Naive thymus-derived CD8-positive, alpha-beta T cell (primary cell): ENCODE measurements at regions not wholly inside any gene's neighbourhood (a gene's known extent, or its start where the extent isn't known, plus 50 kb on each side); places are given as distances from the start of the nearest gene placed in this dataset.
"Not testable (repeated sequence)": the region's sequence is repeated elsewhere in the genome, so short reads cannot be mapped to it uniquely, and the experiment has no call there.

Experiments
- ATAC-seq, 2 donors: fragments of 150-1000 bp; cut with Tn5 transposase in 1 of 2; sonication (Bioruptor Pico), chemical (Tn5 transposase) in 1 of 2; 1 replicate in 1 of 2; 2 replicates in 1 of 2; pipeline ENCODE4 v1.10.0; 2021; ENCODE audit warnings: mild to moderate bottlenecking in 2 of 2, moderate library complexity in 2 of 2
- POLR2A ChIA-PET: fragments of 350-600 bp; sonication (Branson Sonifier 250); formaldehyde crosslinking; loops from one replicate; lab custom pipeline; 2021; ENCODE audit warnings: antibody characterized with exemption; lab: Charles Lee
- DNase-seq, 10 donors: peaks; one replicate each; pipeline versions ENCODE4 v3.0.0 to v3.0.0-alpha.2; 2020 to 2022
- H3K27ac Mint-ChIP-seq, 10 donors: one replicate each; pipeline ENCODE4 v1.8.0; 2020 to 2022; ENCODE audit warnings: mild to moderate bottlenecking in 10 of 10, mixed read lengths in 10 of 10, moderate library complexity in 4 of 10, inconsistent platforms in 1 of 10
- H3K27me3 Mint-ChIP-seq, 5 donors: one replicate each; pipeline ENCODE4 v1.8.0; 2021 to 2022; ENCODE audit warnings: mixed read lengths in 5 of 5
- H3K36me3 Mint-ChIP-seq, 3 donors: one replicate each; pipeline ENCODE4 v1.8.0; 2020 to 2022; ENCODE audit warnings: mixed read lengths in 3 of 3, mild to moderate bottlenecking in 2 of 3, inconsistent platforms in 1 of 3
- H3K4me1 Mint-ChIP-seq, 4 donors: one replicate each; pipeline ENCODE4 v1.8.0; 2021 to 2022; ENCODE audit warnings: mixed read lengths in 4 of 4
- H3K4me3 Mint-ChIP-seq, 10 donors: one replicate each; pipeline ENCODE4 v1.8.0; 2020 to 2022; ENCODE audit warnings: mild to moderate bottlenecking in 10 of 10, mixed read lengths in 10 of 10, moderate library complexity in 6 of 10, inconsistent platforms in 1 of 10
- H3K9me3 Mint-ChIP-seq, 9 donors: one replicate each; pipeline ENCODE4 v1.8.0; 2020 to 2022; ENCODE audit warnings: mixed read lengths in 9 of 9, mild to moderate bottlenecking in 3 of 9, inconsistent platforms in 1 of 9, moderate library complexity in 1 of 9

DNA sequence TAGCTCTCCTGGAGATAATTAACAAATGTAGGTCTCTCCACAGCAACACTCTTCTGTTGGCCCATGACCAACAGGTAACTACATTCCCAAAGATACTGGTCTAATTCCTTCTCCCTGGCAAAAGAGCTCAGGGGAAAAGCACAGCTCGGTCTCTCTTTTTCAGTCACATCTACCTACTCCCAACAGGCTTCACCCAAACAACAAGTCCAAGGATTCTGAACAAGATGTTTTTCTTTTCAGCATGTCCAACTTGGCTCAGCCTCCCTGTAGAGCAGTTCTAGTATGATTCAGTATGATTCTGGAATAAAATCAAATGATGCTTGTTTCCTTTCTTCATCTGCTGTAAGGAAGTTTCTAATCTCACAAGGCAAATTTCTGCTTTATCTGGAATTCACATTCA lies 1704.8 kb upstream of the PIK3C3 start:
- no peak for ATAC-seq
- H3K9me3 Mint-ChIP-seq = peaks cover 0 to 23% (median 8%) of the 10 kb centered on the region in 9 donors
- POLR2A ChIA-PET = no interaction called here
- DNase-seq = no peak
- H3K4me1 Mint-ChIP-seq = no peaks in the 10 kb centered on the region
- no peaks in the 10 kb centered on the region for H3K36me3 Mint-ChIP-seq
- H3K27me3 Mint-ChIP-seq = no peaks in the 10 kb centered on the region
- H3K27ac Mint-ChIP-seq = no peak overlapping the region
- no peak overlapping the region for H3K4me3 Mint-ChIP-seq

DNA sequence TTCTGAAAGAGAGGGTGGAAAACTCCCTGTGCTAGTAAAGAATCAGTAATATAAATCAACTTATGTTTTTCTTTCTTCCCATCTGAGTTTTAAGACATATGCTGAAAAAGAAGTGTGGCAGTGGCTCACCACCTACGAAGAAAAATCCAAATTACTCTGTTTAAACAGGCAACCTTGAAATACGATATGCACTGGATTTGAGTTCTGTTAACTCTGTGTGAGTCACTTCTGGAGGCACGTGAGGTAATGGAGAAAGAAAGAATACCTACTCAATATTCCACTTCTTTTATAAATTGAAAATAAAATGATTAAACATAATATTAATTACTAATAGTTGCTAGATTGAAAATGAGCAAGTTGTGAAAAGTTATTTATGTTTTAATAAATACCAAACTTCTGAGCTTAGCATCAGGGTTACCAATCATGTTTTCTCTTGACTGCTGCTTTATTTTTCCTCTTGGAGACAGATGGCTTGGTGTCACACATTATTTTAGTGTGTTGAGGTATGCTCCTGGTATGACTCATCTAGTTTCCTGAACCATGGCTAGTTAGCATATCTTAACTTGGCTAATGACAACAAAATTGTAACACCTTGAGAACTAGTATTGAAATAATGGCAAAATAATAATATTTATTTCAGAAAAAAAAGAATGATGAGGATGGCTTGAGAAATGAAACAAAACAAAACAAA lies 1705.5 kb upstream of the PIK3C3 start:
- H3K27ac Mint-ChIP-seq = no peak overlapping the region
- H3K9me3 Mint-ChIP-seq = peaks cover 0 to 20% (median 8%) of the 10 kb centered on the region in 9 donors
- no peak for DNase-seq
- H3K4me3 Mint-ChIP-seq = no peak overlapping the region
- H3K36me3 Mint-ChIP-seq = no peaks in the 10 kb centered on the region
- H3K4me1 Mint-ChIP-seq = no peaks in the 10 kb centered on the region
- POLR2A ChIA-PET = no interaction called here
- H3K27me3 Mint-ChIP-seq = no peaks in the 10 kb centered on the region
- no peak for ATAC-seq

DNA sequence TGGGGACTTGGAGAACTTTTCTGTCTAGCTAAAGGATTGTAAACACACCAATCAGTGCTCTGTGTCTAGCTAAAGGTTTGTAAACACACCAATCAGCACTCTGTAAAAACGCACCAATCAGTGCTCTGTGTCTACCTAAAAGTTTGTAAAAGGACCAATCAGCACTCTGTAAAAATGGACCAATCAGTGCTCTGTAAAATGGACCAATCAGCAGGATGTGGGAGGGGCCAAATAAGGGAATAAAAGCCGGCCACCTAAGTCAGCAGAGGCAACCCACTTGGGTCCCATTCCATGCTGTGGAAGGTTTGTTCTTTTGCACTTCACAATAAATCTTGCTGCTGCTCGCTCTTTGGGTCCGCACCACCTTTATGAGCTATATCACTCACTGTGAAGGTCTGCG lies 1709.4 kb upstream of the PIK3C3 start:
- H3K27me3 Mint-ChIP-seq, POLR2A ChIA-PET, H3K4me1 Mint-ChIP-seq: not testable (repeated sequence)

DNA sequence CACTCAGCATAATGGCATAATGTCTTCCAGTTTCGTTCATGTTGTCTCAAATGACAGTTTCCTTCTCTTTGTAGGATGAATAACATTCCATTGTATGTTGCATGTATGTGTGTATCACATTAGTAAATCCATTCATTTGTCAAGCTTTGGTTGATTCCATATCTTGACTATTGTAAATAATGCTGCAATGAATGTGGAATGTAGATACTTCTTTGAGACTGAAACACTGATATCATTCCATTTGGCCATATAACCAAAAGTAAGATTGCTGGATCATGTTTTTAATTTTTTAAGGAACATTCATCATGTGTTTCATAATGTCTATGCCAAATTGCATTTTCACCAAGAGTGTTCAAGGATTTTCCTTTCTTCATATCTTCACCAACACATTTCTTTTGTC lies 1711.4 kb upstream of the PIK3C3 start:
- no peaks in the 10 kb centered on the region for H3K27me3 Mint-ChIP-seq
- no peaks in the 10 kb centered on the region for H3K36me3 Mint-ChIP-seq
- peaks cover 0 to 13% (median 2%) of the 10 kb centered on the region in 9 donors for H3K9me3 Mint-ChIP-seq
- ATAC-seq (no peak), DNase-seq (no peak)
- POLR2A ChIA-PET = no interaction called here
- no peak overlapping the region for H3K4me3 Mint-ChIP-seq
- H3K27ac Mint-ChIP-seq = no peak overlapping the region
- no peaks in the 10 kb centered on the region for H3K4me1 Mint-ChIP-seq

More for the DNA sequence above, 1709.4 kb upstream of the PIK3C3 start:
- not testable (repeated sequence) for H3K27ac Mint-ChIP-seq, DNase-seq, ATAC-seq, H3K36me3 Mint-ChIP-seq, H3K4me3 Mint-ChIP-seq
- H3K9me3 Mint-ChIP-seq = peaks cover 0 to 15% (median 9%) of the 10 kb centered on the region in 9 donors

DNA sequence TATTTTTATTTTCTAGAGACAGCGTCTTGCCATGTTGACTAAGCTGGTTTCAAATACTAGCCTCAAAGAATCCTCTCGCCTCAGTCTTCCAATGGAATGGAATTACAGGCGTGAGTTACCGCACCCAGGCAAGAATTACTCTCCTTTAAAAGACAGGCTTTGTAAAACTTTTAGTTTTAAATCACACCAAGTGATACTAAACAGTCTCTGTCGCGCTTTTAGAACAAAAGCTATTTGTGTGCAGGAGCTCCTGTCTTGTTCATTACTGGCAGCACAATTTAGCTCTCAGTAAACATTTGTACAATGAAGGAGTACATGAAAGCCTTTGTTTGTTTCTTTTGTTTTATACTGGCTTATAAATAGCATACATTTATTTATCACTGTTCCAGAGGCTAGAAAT lies 1719.2 kb upstream of the PIK3C3 start:
- Mint-ChIP-seq H3K4me3 (no peak overlapping the region), H3K27me3 (no peaks in the 10 kb centered on the region), H3K9me3 (peaks cover 0 to 8% (median 0%) of the 10 kb centered on the region in 9 donors), H3K36me3 (no peaks in the 10 kb centered on the region), H3K4me1 (no peaks in the 10 kb centered on the region), H3K27ac (no peak overlapping the region)
- POLR2A ChIA-PET = no interaction called here
- no peak for ATAC-seq
- DNase-seq = no peak

DNA sequence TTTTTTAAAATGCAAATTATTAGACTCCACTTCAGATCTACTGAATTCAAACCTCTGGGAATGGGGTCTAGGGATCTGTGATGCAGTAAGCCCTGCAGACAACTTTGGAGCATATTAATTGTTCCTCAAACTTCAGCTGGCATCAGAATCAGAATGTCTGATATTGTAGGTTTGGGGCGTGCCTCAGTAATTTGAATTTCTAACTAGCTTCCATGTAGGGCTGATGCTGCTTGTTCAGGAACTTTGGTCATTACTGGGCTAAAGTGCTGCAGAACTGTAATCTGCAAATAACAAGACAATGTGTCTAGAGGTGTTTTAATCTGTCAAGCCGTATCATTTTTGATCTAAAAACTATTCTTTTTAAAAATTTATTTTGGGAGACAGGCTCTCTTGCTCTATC lies 1719.7 kb upstream of the PIK3C3 start:
- Mint-ChIP-seq H3K27me3 (no peaks in the 10 kb centered on the region), H3K36me3 (no peaks in the 10 kb centered on the region), H3K27ac (no peak overlapping the region), H3K9me3 (peaks cover 0 to 8% (median 0%) of the 10 kb centered on the region in 9 donors), H3K4me3 (no peak overlapping the region), H3K4me1 (no peaks in the 10 kb centered on the region)
- DNase-seq (no peak), ATAC-seq (no peak)
- POLR2A ChIA-PET = no interaction called here

DNA sequence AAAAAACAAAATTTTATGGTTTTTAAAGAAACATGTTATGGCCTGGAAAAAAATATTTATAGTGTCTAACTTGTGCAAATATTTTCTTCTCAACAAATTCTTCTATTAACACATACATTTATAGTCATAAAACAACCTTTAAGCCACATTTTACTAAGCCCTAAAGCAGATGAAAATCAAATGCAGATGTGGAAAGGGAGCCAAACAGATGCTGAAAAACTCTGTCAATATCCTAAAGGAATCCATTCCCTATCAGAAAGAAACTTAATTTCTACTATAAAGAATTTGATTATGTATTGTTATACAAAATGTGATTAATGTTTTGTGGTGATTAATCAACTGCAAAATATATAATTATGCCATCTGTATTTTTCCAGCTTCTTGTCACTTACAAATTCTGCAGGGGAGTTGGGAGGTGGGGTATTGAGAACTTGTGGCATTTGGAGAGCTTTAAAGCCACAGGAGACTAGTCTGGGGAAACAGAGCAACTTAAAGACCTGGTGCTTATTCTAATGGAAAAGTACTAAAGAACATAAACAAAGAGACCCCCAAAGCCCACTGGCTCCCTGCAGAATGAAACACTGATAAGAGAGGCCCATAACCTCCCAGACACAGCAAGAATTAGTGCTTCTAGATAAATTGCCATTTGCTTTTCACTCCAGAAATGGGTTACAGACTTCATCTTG lies 1721.0 kb upstream of the PIK3C3 start:
- Mint-ChIP-seq H3K9me3 (peaks cover 0 to 9% (median 4%) of the 10 kb centered on the region in 9 donors), H3K4me3 (no peak overlapping the region), H3K27me3 (no peaks in the 10 kb centered on the region), H3K36me3 (no peaks in the 10 kb centered on the region), H3K27ac (no peak overlapping the region), H3K4me1 (no peaks in the 10 kb centered on the region)
- DNase-seq = no peak
- no peak for ATAC-seq
- POLR2A ChIA-PET = no interaction called here

DNA sequence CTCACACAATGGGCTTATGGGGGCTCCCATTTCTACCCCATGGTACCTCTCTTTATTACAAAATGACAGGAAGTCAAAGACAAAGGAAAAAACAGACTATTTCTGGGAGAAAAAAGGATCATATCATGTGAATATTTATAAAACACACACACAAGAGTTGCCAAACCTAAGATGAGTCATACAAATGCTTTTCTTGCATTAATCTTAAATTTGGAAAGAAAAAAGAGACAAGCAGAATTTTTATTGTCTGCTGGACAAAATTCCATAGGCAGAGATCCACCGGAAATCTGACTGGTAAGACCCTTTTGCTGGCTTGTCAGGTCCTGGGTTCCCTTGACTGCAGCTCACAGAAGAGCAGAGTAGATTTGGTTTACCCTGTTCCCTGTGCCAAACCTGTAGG lies 1732.3 kb upstream of the PIK3C3 start:
- Mint-ChIP-seq H3K4me1 (no peaks in the 10 kb centered on the region), H3K36me3 (no peaks in the 10 kb centered on the region), H3K9me3 (peaks cover 0 to 26% (median 5%) of the 10 kb centered on the region in 9 donors), H3K27me3 (no peaks in the 10 kb centered on the region), H3K27ac (no peak overlapping the region), H3K4me3 (no peak overlapping the region)
- ATAC-seq (no peak), DNase-seq (no peak)
- POLR2A ChIA-PET = no interaction called here

DNA sequence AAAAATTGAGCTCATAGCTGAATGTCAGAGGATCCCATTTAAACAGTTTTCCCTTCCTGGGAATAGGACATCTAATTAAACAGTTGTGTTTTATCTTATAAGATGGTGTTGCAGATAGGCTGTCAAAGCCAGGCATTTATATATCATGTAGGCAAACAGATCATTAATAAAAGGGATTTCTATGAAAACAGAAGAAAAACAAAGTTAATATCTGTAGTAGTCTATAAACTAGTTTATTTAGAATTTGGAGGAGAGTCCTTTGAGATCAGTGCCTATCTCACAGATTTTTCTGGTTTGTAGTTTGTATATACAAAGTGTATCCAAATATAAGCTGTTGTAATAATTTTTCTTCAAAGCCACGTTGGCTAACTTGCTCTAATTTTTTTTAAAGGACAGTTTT lies 1738.2 kb upstream of the PIK3C3 start:
- Mint-ChIP-seq H3K4me1 (no peaks in the 10 kb centered on the region), H3K9me3 (peaks cover 0 to 11% (median 0%) of the 10 kb centered on the region in 9 donors), H3K4me3 (no peak overlapping the region), H3K27me3 (no peaks in the 10 kb centered on the region), H3K27ac (no peak overlapping the region), H3K36me3 (no peaks in the 10 kb centered on the region)
- POLR2A ChIA-PET = no interaction called here
- ATAC-seq (no peak), DNase-seq (no peak)

DNA sequence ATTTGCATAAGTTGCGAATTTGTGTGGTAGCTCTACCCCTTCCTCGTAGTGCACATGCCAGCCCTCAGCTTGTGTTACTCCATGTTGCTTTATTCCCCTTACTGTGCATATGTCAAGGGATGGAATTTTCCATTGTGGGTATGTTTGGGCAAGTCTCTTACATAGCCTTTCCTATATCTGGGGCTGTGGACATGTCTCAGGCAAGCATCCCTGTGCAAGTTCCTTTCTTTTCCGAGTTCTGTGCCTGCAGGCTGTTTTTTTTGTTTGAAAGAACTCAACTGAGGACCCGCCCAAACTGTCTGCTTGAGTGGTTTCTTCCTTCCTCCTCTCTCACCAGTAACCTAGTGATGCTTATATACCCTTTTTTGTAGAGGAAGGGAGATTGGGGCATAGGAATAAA lies 1739.1 kb upstream of the PIK3C3 start:
- ATAC-seq (no peak), DNase-seq (no peak)
- no peak overlapping the region for H3K27ac Mint-ChIP-seq
- POLR2A ChIA-PET = no interaction called here
- no peak overlapping the region for H3K4me3 Mint-ChIP-seq
- H3K4me1 Mint-ChIP-seq = no peaks in the 10 kb centered on the region
- H3K36me3 Mint-ChIP-seq = no peaks in the 10 kb centered on the region
- no peaks in the 10 kb centered on the region for H3K27me3 Mint-ChIP-seq
- peaks cover 0 to 13% (median 2%) of the 10 kb centered on the region in 9 donors for H3K9me3 Mint-ChIP-seq

DNA sequence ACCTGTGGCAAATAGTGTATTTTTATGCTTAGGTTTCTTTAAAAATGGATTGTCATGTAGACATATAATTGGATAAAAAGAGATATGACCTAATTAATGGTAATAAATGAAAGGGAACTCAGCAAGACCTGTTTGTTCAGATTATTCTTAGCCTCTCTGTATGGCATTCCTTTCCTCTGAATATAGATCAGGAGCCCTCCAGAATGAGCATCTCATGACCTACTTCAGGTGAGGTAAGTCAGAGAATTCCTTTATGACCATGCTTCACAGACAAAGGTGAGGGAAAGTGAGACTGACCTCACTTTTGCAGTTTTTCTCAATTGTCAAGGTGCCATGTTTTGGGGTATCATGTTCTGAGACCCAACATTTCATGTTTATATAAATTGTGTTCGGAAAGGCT lies 1744.3 kb upstream of the PIK3C3 start:
- POLR2A ChIA-PET = no interaction called here
- peaks cover 0 to 18% (median 8%) of the 10 kb centered on the region in 9 donors for H3K9me3 Mint-ChIP-seq
- no peak overlapping the region for H3K4me3 Mint-ChIP-seq
- no peaks in the 10 kb centered on the region for H3K4me1 Mint-ChIP-seq
- H3K36me3 Mint-ChIP-seq = no peaks in the 10 kb centered on the region
- no peak for ATAC-seq
- H3K27ac Mint-ChIP-seq = no peak overlapping the region
- DNase-seq = no peak
- no peaks in the 10 kb centered on the region for H3K27me3 Mint-ChIP-seq

DNA sequence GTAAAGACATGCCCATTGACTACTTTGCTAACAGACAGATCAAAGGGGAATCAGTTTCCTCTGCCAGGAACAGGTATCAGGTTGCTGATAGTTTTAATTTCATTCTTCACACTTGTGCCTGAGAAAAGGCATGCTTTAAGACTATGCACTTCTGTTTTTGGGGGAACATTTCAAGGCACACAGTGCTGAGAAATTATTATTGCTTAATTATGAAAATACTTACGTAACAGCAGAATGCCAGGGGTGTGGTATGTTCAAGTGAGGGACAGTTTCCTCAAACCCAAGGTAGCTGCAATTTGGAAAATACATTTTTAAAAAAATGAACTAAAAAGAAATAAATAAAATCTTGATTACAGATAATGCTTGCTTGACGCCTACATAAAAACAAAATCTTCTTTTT lies 1746.1 kb upstream of the PIK3C3 start:
- Mint-ChIP-seq H3K27ac (no peak overlapping the region), H3K9me3 (peaks cover 0 to 17% (median 9%) of the 10 kb centered on the region in 9 donors), H3K36me3 (no peaks in the 10 kb centered on the region), H3K4me3 (no peak overlapping the region), H3K4me1 (no peaks in the 10 kb centered on the region), H3K27me3 (no peaks in the 10 kb centered on the region)
- ATAC-seq (no peak), DNase-seq (no peak)
- POLR2A ChIA-PET = no interaction called here

DNA sequence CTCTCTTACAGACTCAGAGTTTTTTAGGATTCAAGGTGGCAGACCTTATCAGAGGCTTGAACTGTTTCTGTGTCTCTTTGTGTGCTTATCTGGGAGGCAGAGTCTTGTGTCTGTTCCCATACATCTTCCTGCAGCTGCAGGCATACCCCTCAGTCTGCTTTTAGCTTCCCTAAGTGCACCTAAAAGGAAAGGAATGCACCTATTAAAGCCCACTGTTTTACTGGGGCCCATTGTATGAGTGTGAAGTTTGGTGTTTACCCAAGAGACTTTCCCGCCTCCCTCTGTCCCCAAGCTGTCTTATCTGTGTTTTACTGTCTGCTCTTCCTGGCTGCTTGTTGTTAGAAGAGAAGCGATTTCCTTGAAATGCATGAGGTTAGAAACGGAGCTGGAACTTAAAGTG lies 1757.3 kb upstream of the PIK3C3 start:
- H3K27ac Mint-ChIP-seq = no peak overlapping the region
- no peaks in the 10 kb centered on the region for H3K27me3 Mint-ChIP-seq
- no peaks in the 10 kb centered on the region for H3K36me3 Mint-ChIP-seq
- H3K9me3 Mint-ChIP-seq = peaks cover 2 to 18% (median 9%) of the 10 kb centered on the region in 9 donors
- H3K4me1 Mint-ChIP-seq = no peaks in the 10 kb centered on the region
- POLR2A ChIA-PET = no interaction called here
- H3K4me3 Mint-ChIP-seq = no peak overlapping the region
- ATAC-seq = no peak
- no peak for DNase-seq

DNA sequence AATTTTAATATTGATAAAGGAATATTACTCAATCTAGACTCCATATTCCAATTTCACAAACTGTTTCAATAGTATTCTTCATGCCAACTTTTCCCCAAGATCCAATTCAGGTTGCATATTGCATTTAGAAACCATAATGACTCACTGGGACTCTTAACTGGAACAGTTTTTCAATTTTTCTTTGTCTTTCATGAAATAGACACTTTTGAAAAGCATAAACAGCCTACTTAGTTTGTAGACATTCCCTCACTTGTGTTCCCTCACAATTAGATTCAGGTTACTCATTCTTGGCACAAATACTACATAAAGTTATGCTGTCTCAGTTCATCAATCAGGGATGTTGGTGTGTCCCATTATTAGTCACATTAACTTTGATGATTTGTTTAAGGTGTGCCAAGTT lies 1768.4 kb upstream of the PIK3C3 start:
- no peak for DNase-seq
- H3K9me3 Mint-ChIP-seq = peaks cover 0 to 11% (median 5%) of the 10 kb centered on the region in 9 donors
- H3K27me3 Mint-ChIP-seq = no peaks in the 10 kb centered on the region
- H3K36me3 Mint-ChIP-seq = no peaks in the 10 kb centered on the region
- POLR2A ChIA-PET = no interaction called here
- no peaks in the 10 kb centered on the region for H3K4me1 Mint-ChIP-seq
- H3K27ac Mint-ChIP-seq = no peak overlapping the region
- H3K4me3 Mint-ChIP-seq = no peak overlapping the region
- ATAC-seq = no peak
